DOHH2 (cell line): ENCODE measurements at regions not wholly inside any gene's neighbourhood (a gene's known extent, or its start where the extent isn't known, plus 50 kb on each side); places are given as distances from the start of the nearest gene placed in this dataset.

Experiments
- CTCF ChIP-seq: fragments of 200-600 bp; sonication (generic); IDR thresholded peaks from one replicate; pipeline ENCODE4 v1.5.1; 2014; ENCODE audit warnings: antibody characterized with exemption, mild to moderate bottlenecking, low read depth, low read length; ENCODE audit not compliant: poor library complexity, severe bottlenecking
- EZH2phosphoT487 ChIP-seq: fragments of 200-600 bp; sonication (generic); IDR thresholded peaks from 2 replicates; pipeline ENCODE4 v1.6.1; 2017; ENCODE audit warnings: borderline replicate concordance, mild to moderate bottlenecking, antibody characterized with exemption, low read length, moderate library complexity, mixed read lengths

GRCh38 chr1:88275259-88275862, 408.7 kb upstream of the PKN2 start:
- no peak for TF ChIP-seq CTCF
- TF ChIP-seq EZH2phosphoT487: no peak
